B cell (primary cell): ENCODE measurements at regions not wholly inside any gene's neighbourhood (a gene's known extent, or its start where the extent isn't known, plus 50 kb on each side); places are given as distances from the start of the nearest gene placed in this dataset.

Experiments
- ATAC-seq: fragments of 200-7000 bp; cut with Tn5 transposase; one replicate; pipeline ENCODE4 v1.10.0; 2021; ENCODE audit warnings: low read depth, mild to moderate bottlenecking, moderate number of reproducible peaks, moderate library complexity
- CTCF ChIA-PET: fragments of 350-600 bp; sonication (Branson Sonifier 250); formaldehyde crosslinking; loops from one replicate; lab custom pipeline; 2021; ENCODE audit warnings: antibody characterized with exemption, inconsistent platforms; lab: Charles Lee
- POLR2A ChIA-PET: fragments of 350-600 bp; sonication (Branson Sonifier 250); formaldehyde crosslinking; loops from one replicate; lab custom pipeline; 2021; ENCODE audit warnings: antibody characterized with exemption; lab: Charles Lee
- DNase-seq: peaks from one replicate; pipeline ENCODE4 v3.0.0; 2013
- H2AFZ ChIP-seq: 2 replicates; pipeline ENCODE4 v1.6.1; 2012; ENCODE audit warnings: mild to moderate bottlenecking, low read depth, low read length; ENCODE audit not compliant: insufficient read depth, poor library complexity, severe bottlenecking
- H3K27ac ChIP-seq, 2 donors: 1 replicate in 1 of 2; 2 replicates in 1 of 2; pipeline ENCODE4 v1.5.1; 2012 to 2013; ENCODE audit warnings: low read length in 2 of 2, mild to moderate bottlenecking in 2 of 2, moderate library complexity in 1 of 2
- H3K27me3 ChIP-seq, 4 experiments: fragments of 200-600 bp in 1 of 4; sonication (generic) in 1 of 4; replicated peaks in 1 of 4; 1 replicate in 2 of 4; 2 replicates in 2 of 4; pipeline versions ENCODE4 v1.6.1 to v1.7.0; 2013 to 2016; ENCODE audit warnings: low read length in 3 of 4, mild to moderate bottlenecking in 2 of 4, mixed read lengths in 1 of 4, moderate library complexity in 1 of 4; ENCODE audit not compliant: insufficient read depth in 4 of 4, control insufficient read depth in 3 of 4; ENCODE audit errors: control extremely low read depth in 1 of 4
- H3K36me3 ChIP-seq, 2 experiments: replicated peaks in 1 of 2; 1 replicate in 1 of 2; 2 replicates in 1 of 2; pipeline versions ENCODE4 v1.6.1 to v1.7.1; 2013; ENCODE audit warnings: low read length in 1 of 2; ENCODE audit not compliant: insufficient read depth in 2 of 2, control insufficient read depth in 1 of 2; ENCODE audit errors: control extremely low read depth in 1 of 2, extremely low read depth in 1 of 2
- H3K4me1 ChIP-seq, 2 donors: fragments of 200-600 bp in 1 of 2; sonication (generic) in 1 of 2; 1 replicate in 1 of 2; 2 replicates in 1 of 2; pipeline versions ENCODE4 v1.5.1 to v1.6.1; 2013 to 2017; ENCODE audit warnings: low read length in 2 of 2; ENCODE audit not compliant: control insufficient read depth in 2 of 2, insufficient read depth in 2 of 2
- H3K4me2 ChIP-seq: replicated peaks from 2 replicates; pipeline ENCODE3; 2012; ENCODE audit warnings: mild to moderate bottlenecking, low read depth, low read length; ENCODE audit not compliant: poor library complexity, severe bottlenecking
- H3K4me3 ChIP-seq, 5 experiments: fragments of 200-600 bp in 1 of 5; sonication (generic) in 1 of 5; 1 replicate in 3 of 5; 2 replicates in 2 of 5; pipeline versions ENCODE4 v1.5.1 to v1.7.0; 2011 to 2016; ENCODE audit warnings: low read length in 4 of 5, mild to moderate bottlenecking in 4 of 5, low read depth in 2 of 5, control low read depth in 1 of 5, moderate library complexity in 1 of 5; ENCODE audit not compliant: insufficient read depth in 1 of 5; ENCODE audit errors: control extremely low read depth in 1 of 5, extremely low read depth in 1 of 5
- H3K79me2 ChIP-seq: fragments of 200-600 bp; sonication (generic); one replicate; pipeline ENCODE4 v1.6.0; 2016; ENCODE audit warnings: low read length; ENCODE audit not compliant: control insufficient read depth, insufficient read depth
- H3K9ac ChIP-seq: fragments of 200-600 bp; sonication (generic); 2 replicates; pipeline ENCODE4 v1.6.1; 2017; ENCODE audit warnings: mild to moderate bottlenecking, low read length, moderate library complexity
- H3K9me3 ChIP-seq, 3 donors: one replicate each; pipeline versions ENCODE4 v1.6.1 to v1.7.1; 2013; ENCODE audit warnings: low read length in 2 of 3; ENCODE audit not compliant: control insufficient read depth in 2 of 3, insufficient read depth in 1 of 3; ENCODE audit errors: control extremely low read depth in 1 of 3
- H4K20me1 ChIP-seq: 2 replicates; pipeline ENCODE4 v1.6.0; 2012; ENCODE audit warnings: mild to moderate bottlenecking, low read length; ENCODE audit not compliant: insufficient read depth, control insufficient read depth, poor library complexity, severe bottlenecking
- H3K27ac Mint-ChIP-seq: one replicate; pipeline ENCODE4 v1.8.0; 2021; ENCODE audit warnings: mixed read lengths
- H3K27me3 Mint-ChIP-seq: one replicate; pipeline ENCODE4 v1.8.0; 2021; ENCODE audit warnings: mixed read lengths
- H3K4me1 Mint-ChIP-seq: one replicate; pipeline ENCODE4 v1.8.0; 2021; ENCODE audit warnings: mixed read lengths
- H3K4me3 Mint-ChIP-seq: one replicate; pipeline ENCODE4 v1.8.0; 2021; ENCODE audit warnings: mixed read lengths
- H3K9me3 Mint-ChIP-seq: one replicate; pipeline ENCODE4 v1.8.0; 2022; ENCODE audit warnings: mixed read lengths; ENCODE audit not compliant: insufficient read depth
- CTCF ChIP-seq: fragments of 200-600 bp; IDR thresholded peaks from one replicate; pipeline ENCODE4 v1.8.0; 2022; ENCODE audit warnings: antibody characterized with exemption, mild to moderate bottlenecking
- EZH2 ChIP-seq: IDR thresholded peaks from 2 replicates; pipeline ENCODE4 v1.6.1; 2012; ENCODE audit warnings: borderline replicate concordance, low read depth, mild to moderate bottlenecking, moderate library complexity, low read length; ENCODE audit not compliant: insufficient read depth, poor library complexity, severe bottlenecking
- WGBS: methylation state at CpG from one replicate; pipeline ENCODE4 v1.1.5; 2013; ENCODE audit warnings: missing lambda C conversion rate; ENCODE audit not compliant: insufficient coverage; 5-methylcytosine and 5-hydroxymethylcytosine counted together
- intact Hi-C: fragments of 100-400 bp; cut with micrococcal nuclease; formaldehyde crosslinking; loops from one replicate; pipeline ENCODE4 v1.10.0; 2022

DNA sequence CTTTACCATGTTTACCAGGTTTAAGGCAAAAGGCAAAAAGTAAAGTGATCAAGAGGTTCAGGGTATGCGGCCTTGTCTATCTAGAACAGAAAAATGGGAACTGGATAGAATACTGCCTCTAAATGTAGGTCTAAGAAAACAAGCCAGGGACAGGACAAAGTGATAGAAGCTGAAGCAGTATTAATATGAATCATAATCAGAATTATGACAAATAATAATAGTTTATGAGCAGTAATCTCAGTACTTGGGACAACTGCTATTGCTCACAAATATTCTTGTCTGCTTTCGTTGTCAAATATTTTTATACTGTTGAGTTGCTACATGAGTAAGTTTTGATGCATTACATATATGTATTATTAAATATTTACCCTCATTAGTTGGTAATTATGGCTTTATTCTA, 356.9 kb upstream of the RBMS3 start:
- no peak overlapping the region for H3K4me3 Mint-ChIP-seq
- DNase-seq (no peak), ATAC-seq (no peak)
- WGBS: 80% methylated on average over 1 of the region's 2 CpGs
- H3K27me3 Mint-ChIP-seq: no peaks in the 10 kb centered on the region
- intact Hi-C loops: no loop called here
- no peaks in the 10 kb centered on the region for H3K79me2 ChIP-seq
- no peak overlapping the region for H3K27ac ChIP-seq
- no peaks in the 10 kb centered on the region for H3K36me3 ChIP-seq
- no peak overlapping the region for H3K4me3 ChIP-seq
- ChIA-PET POLR2A (no interaction called here), CTCF (no interaction called here)
- H3K9me3 Mint-ChIP-seq: no peaks in the 10 kb centered on the region
- H3K4me1 ChIP-seq: no peaks in the 10 kb centered on the region
- H3K4me2 ChIP-seq: no peak overlapping the region
- H3K27me3 ChIP-seq: no peaks in the 10 kb centered on the region
- no peak overlapping the region for H3K9ac ChIP-seq
- TF ChIP-seq EZH2: no peak
- TF ChIP-seq CTCF: no peak
- H3K27ac Mint-ChIP-seq: no peak overlapping the region
- peaks cover 0 to 2% (median 0%) of the 10 kb centered on the region in 3 donors for H3K9me3 ChIP-seq
- H3K4me1 Mint-ChIP-seq: no peaks in the 10 kb centered on the region
- no peak overlapping the region for H2AFZ ChIP-seq
- H4K20me1 ChIP-seq: no peaks in the 10 kb centered on the region

GRCh38 chr3:28924744-28925360, 356.0 kb upstream of the RBMS3 start:
- Mint-ChIP-seq H3K4me1 (no peaks in the 10 kb centered on the region), H3K9me3 (no peaks in the 10 kb centered on the region), H3K4me3 (no peak overlapping the region), H3K27me3 (no peaks in the 10 kb centered on the region), H3K27ac (no peak overlapping the region)
- no peak overlapping the region for H3K4me2 ChIP-seq
- ChIA-PET CTCF (no interaction called here), POLR2A (no interaction called here)
- ATAC-seq (no peak), DNase-seq (no peak)
- H4K20me1 ChIP-seq: no peaks in the 10 kb centered on the region
- no peaks in the 10 kb centered on the region for H3K27me3 ChIP-seq
- H3K4me3 ChIP-seq: no peak overlapping the region
- TF ChIP-seq EZH2 (no peak), CTCF (no peak)
- intact Hi-C loops: no loop called here
- no peak overlapping the region for H3K9ac ChIP-seq
- H3K79me2 ChIP-seq: no peaks in the 10 kb centered on the region
- H3K27ac ChIP-seq: no peak overlapping the region
- no peak overlapping the region for H2AFZ ChIP-seq
- WGBS: no CpG with 5 or more reads among the region's 1 CpG
- peaks cover 0 to 2% (median 0%) of the 10 kb centered on the region in 3 donors for H3K9me3 ChIP-seq
- no peaks in the 10 kb centered on the region for H3K4me1 ChIP-seq
- no peaks in the 10 kb centered on the region for H3K36me3 ChIP-seq
